Kidney (tissue), 13 donors: ENCODE measurements at regions not wholly inside any gene's neighbourhood (a gene's known extent, or its start where the extent isn't known, plus 50 kb on each side); places are given as distances from the start of the nearest gene placed in this dataset.

Experiments
- DNase-seq, 5 donors: peaks; one replicate each; pipeline ENCODE4 v3.0.0-alpha.2; 2013 to 2020
- FAIRE-seq: peaks from 2 replicates; lab custom pipeline; 2012; peaks lifted over from hg19 to GRCh38; lab: Jason Lieb, UNC
- H3K27ac ChIP-seq, 2 donors: one replicate each; pipeline ENCODE4 v1.7.0; 2013; ENCODE audit warnings: low read depth in 2 of 2, low read length in 2 of 2, inconsistent platforms in 1 of 2
- H3K27me3 ChIP-seq: one replicate; pipeline ENCODE4 v1.7.1; 2013; ENCODE audit warnings: low read length, inconsistent platforms; ENCODE audit not compliant: control insufficient read depth, insufficient read depth
- H3K36me3 ChIP-seq, 3 donors: one replicate each; pipeline versions ENCODE4 v1.7.0 to v1.7.1; 2013; ENCODE audit warnings: low read length in 3 of 3, control low read depth in 1 of 3, inconsistent platforms in 1 of 3; ENCODE audit not compliant: insufficient read depth in 3 of 3, control insufficient read depth in 2 of 3
- H3K4me1 ChIP-seq, 3 donors: one replicate each; pipeline versions ENCODE4 v1.7.0 to v1.7.1; 2013; ENCODE audit warnings: low read length in 3 of 3, inconsistent platforms in 1 of 3, low read depth in 1 of 3; ENCODE audit not compliant: control insufficient read depth in 2 of 3, insufficient read depth in 2 of 3
- H3K4me3 ChIP-seq, 3 donors: one replicate each; pipeline versions ENCODE4 v1.7.0 to v1.8.1; 2013; ENCODE audit warnings: low read length in 3 of 3, control low read depth in 1 of 3, inconsistent platforms in 1 of 3
- H3K9ac ChIP-seq, 3 donors: one replicate each; pipeline versions ENCODE4 v1.7.0 to v1.7.1; 2013; ENCODE audit warnings: low read length in 3 of 3, control low read depth in 1 of 3, inconsistent platforms in 1 of 3
- H3K9me3 ChIP-seq, 3 donors: one replicate each; pipeline versions ENCODE4 v1.7.0 to v1.7.1; 2013; ENCODE audit warnings: low read length in 3 of 3, control low read depth in 1 of 3, inconsistent platforms in 1 of 3; ENCODE audit not compliant: control insufficient read depth in 2 of 3, insufficient read depth in 1 of 3
- intact Hi-C: fragments of 100-400 bp; cut with DNase I; formaldehyde crosslinking; loops from one replicate; pipeline ENCODE4 v1.11.1; 2022
- TF ChIP-seq, protein P1 (sequence below): IDR thresholded peaks from 3 replicates; pipeline ENCODE4 v1.5.1; 2012; ENCODE audit warnings: mild to moderate bottlenecking, moderate library complexity, borderline replicate concordance; ENCODE audit not compliant: insufficient read depth; ENCODE audit errors: extremely low read depth
- donor health status: control.
- donor health status: control.
- donor health status: control.
- donor health status: control.
- donor health status: control.
- donor health status: DM: yes; HTN: yes; CAD: no.
- donor health status: Normal renal cell carcinoma (clear cell type).

DNA sequence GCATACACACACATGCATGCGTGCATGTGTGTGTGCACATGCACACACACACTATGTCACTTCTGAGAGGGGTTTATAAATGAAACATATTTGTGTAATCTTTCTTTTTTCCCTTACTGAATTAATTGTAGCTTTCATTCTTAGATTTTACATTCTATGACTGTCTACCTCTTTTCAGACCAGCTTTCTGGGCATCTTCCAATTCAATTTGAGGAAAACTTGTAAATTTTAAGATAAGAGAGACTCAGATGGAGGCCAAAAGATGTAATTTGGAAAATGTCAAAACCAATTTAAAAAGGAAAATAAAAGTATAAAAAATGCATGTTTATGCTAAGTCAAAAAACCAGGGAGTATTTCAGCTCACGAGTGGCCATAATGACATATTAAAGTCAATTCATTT lies 594.5 kb downstream of the OLFM4 start:
- Histone ChIP-seq H3K27ac (no peak overlapping the region), H3K27me3 (no peaks in the 10 kb centered on the region), H3K4me1 (no peaks in the 10 kb centered on the region), H3K9me3 (no peaks in the 10 kb centered on the region), H3K4me3 (no peak overlapping the region), H3K36me3 (no peaks in the 10 kb centered on the region), H3K9ac (no peak overlapping the region)
- TF ChIP-seq, protein P1, sequence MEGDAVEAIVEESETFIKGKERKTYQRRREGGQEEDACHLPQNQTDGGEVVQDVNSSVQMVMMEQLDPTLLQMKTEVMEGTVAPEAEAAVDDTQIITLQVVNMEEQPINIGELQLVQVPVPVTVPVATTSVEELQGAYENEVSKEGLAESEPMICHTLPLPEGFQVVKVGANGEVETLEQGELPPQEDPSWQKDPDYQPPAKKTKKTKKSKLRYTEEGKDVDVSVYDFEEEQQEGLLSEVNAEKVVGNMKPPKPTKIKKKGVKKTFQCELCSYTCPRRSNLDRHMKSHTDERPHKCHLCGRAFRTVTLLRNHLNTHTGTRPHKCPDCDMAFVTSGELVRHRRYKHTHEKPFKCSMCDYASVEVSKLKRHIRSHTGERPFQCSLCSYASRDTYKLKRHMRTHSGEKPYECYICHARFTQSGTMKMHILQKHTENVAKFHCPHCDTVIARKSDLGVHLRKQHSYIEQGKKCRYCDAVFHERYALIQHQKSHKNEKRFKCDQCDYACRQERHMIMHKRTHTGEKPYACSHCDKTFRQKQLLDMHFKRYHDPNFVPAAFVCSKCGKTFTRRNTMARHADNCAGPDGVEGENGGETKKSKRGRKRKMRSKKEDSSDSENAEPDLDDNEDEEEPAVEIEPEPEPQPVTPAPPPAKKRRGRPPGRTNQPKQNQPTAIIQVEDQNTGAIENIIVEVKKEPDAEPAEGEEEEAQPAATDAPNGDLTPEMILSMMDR: no peak
- no peak for DNase-seq
- intact Hi-C loops: no loop called here
- no peak for FAIRE-seq

DNA sequence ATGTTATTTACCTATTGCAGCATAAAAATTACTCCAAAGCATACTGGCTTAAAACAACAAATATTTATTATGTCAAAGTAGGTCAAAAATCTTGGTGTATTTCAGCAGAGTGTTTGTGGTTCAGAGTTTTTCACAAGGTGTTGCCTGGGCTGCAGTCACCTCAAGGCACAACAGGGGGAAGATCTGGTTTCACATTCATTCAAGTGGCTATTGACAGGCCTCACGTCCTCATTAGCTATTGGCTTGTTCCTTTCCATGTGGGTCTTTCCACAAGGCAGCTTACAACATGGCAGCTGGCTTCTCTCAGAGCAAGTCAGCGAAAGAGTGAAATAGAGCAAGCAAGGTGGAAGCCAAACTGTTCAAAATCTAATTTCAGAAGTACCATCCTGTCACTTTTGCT lies 602.9 kb downstream of the OLFM4 start:
- DNase-seq (no peak), FAIRE-seq (no peak)
- Histone ChIP-seq H3K27me3 (no peaks in the 10 kb centered on the region), H3K9ac (no peak overlapping the region), H3K9me3 (peaks cover 0 to 2% (median 0%) of the 10 kb centered on the region in 3 donors), H3K27ac (no peak overlapping the region), H3K4me3 (no peak overlapping the region), H3K36me3 (no peaks in the 10 kb centered on the region), H3K4me1 (no peaks in the 10 kb centered on the region)
- TF ChIP-seq, protein P1: no peak
- intact Hi-C loops: no loop called here

DNA sequence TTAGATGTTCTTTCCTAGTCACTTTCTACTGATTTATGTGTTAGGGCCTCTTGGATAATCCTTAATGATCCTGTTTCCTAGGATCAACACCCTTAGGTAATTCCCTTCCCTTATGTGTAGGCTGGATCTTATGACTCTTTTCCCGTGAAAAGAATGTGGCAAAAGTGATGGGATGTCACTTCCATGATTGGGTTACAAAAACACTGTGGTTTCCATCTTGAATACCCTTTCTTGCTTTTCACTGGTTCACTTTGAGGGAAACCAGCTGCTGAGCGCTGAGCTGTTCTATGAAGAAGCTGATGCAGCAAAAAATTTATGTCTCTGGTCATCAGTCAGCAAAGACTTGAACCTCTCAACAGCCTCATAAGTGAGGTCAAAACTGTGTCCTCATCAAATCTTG lies 609.4 kb downstream of the OLFM4 start:
- DNase-seq (peak in 4 of 5 donors; percentile 58 to 86 (median 74)), FAIRE-seq (no peak)
- intact Hi-C loops: no loop called here

More for the DNA sequence above, 609.4 kb downstream of the OLFM4 start:
- Histone ChIP-seq H3K9me3 (peaks cover 0 to 2% (median 0%) of the 10 kb centered on the region in 3 donors), H3K9ac (no peak overlapping the region), H3K27me3 (no peaks in the 10 kb centered on the region), H3K4me3 (no peak overlapping the region), H3K36me3 (no peaks in the 10 kb centered on the region), H3K27ac (no peak overlapping the region), H3K4me1 (no peaks in the 10 kb centered on the region)
- TF ChIP-seq, protein P1: no peak
